GM19468 (cell line): ENCODE measurements at regions not wholly inside any gene's neighbourhood (a gene's known extent, or its start where the extent isn't known, plus 50 kb on each side); places are given as distances from the start of the nearest gene placed in this dataset.
"Not testable (repeated sequence)": the region's sequence is repeated elsewhere in the genome, so short reads cannot be mapped to it uniquely, and the experiment has no call there.

Source experiments
- ATAC-seq: cut with Tn5 transposase; IDR thresholded peaks from one replicate; pipeline ENCODE4 v1.9.1; 2021; ENCODE audit warnings: mild to moderate bottlenecking, moderate library complexity, moderate number of reproducible peaks; ENCODE audit not compliant: unreplicated experiment; ENCODE audit errors: extremely low read depth

DNA sequence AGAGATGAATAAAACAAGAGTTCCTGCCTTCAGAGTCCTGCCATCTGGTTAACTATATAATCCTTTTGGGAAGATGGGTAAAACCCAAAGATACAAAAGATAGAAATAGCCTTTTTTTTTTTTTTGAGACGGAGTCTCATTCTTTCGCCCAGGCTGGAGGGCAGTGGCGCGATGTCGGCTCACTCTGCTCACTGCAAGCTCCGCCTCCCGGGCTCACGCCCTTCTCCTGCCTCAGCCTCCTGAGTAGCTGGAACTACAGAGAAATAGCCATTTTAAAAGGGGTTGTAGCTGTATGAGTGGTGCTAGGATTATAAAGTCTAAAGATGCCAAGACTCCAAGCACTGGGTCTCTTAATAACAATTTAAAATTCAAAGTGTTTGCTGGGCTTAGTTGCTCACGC, 97.2 kb downstream of the KDR start:
- no peak for ATAC-seq

- no peak for ATAC-seq
Observed at GRCh38 chr4:55027596-55027995, 97.8 kb downstream of the KDR start.

DNA sequence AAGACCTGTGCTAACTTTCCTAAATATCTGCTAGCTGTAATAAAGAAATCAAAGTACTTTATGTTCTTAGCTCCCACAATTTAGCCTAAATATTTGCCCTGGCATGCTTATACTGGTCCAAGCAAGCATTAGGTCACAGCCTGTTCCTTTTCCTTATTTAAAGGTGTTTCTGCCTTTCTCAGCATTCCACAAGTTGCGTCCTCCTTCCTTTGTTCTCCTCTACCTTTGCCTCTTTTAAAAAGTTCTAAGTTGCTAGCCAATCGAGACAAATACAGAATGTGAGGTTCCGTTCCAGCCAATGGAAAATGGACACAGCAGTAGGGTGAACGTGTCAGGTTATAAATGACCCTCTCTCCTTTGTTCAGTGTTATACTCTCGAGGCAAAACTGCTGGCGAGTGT, 99.9 kb downstream of the KDR start:
- ATAC-seq = not testable (repeated sequence)

- no peak for ATAC-seq
Observed at GRCh38 chr4:55023030-55023429, 102.4 kb downstream of the KDR start.

GRCh38 chr4:55021214-55021613, 104.2 kb downstream of the KDR start:
- no peak for ATAC-seq

DNA sequence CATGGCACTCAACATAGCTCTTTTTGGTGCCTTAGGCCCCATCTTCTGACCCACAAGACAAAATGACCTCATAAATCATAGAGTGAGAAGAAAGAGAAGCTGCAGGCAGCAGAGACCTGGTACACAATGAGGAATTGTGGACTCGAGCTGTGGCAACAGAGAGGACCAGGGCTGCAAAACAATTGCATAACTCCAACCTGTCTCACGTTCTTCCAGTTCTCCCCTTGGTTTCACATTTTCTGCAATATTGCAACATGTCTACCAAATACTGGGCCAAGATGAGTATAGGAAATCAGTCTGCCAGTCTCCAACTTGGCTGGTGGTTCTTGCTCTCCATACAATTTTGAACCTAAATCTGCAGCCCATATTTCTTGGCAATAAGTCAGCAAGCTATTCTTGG, 105.3 kb downstream of the KDR start:
- no peak for ATAC-seq

DNA sequence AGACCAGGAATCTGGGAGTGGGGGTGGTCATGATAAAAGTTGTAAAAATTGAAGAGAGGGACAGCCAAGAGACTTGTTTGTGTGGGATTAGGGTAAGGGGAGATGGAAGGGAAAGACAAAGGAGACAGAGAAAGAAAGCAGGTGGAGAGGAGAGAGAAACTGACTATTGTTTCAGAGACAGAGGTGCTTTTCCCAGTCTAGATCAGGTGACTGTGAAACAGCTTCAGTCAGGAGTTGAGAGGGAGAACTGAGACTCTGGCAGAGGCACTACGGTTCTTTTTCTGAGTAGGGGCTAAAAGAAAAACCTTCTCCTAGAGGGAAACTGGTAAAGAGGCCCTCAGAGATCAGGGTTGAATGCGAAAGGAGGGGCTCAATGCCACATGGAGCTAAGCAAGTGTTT, 106.4 kb downstream of the KDR start:
- no peak for ATAC-seq

DNA sequence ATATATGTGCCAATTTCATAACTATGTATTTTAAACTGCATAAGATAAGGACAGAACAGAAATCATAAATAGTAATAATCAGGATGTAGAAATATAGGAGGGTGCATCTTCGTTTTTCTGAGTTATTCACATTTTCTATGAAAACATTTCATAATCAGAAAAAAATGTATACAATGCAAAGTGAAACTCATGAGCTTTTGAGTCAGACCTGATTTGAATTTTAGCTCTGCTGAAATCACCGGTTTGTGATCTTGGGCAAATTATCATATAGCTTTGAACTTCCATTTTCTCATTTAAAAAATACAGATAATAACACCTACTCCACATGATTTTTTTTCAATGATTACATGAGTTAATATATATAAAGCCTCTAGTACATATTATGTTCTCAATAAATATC, 106.9 kb downstream of the KDR start:
- ATAC-seq = no peak

- no peak for ATAC-seq
Observed at GRCh38 chr4:55017406-55017805, 108.0 kb downstream of the KDR start.

DNA sequence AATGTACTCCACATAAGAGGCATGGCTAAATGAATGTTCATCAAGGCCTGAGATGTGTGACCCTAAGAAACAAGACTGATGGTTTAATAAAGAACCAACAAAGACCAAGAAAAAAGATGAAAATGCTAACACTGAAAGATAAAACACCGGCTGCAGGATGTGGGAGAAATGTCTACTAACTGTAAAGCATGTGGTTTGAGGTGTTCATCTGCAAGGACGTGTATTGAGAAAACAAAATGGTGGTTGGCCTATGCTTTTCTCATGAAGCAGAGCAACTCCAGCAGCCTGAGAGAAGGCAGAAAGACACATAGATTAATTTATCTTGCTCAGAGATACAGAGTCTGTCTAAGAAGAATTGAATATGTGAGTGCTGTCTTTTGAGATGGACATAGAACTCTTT, 109.3 kb downstream of the KDR start:
- no peak for ATAC-seq

DNA sequence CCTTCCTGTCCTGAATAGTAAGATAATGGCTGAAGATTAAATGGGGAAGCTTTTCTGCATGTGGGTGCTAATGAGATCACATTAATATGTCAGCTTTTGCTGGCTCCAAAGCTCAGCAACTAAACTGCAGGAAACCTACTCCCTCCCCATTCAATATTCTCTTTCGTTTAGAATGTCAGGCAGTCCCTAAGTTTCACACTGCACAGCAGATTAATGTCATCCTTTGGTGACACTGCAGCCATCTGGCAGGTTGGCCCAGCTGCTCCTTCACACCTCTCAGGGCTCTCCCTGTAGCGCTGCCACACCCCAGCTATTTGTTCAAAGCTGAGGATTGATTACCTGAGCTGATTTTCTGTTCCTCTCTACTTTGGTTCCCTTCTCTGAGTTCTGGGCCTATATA, 110.5 kb downstream of the KDR start:
- no peak for ATAC-seq

- ATAC-seq = no peak
Observed at GRCh38 chr4:55013431-55013955, 111.9 kb downstream of the KDR start.

DNA sequence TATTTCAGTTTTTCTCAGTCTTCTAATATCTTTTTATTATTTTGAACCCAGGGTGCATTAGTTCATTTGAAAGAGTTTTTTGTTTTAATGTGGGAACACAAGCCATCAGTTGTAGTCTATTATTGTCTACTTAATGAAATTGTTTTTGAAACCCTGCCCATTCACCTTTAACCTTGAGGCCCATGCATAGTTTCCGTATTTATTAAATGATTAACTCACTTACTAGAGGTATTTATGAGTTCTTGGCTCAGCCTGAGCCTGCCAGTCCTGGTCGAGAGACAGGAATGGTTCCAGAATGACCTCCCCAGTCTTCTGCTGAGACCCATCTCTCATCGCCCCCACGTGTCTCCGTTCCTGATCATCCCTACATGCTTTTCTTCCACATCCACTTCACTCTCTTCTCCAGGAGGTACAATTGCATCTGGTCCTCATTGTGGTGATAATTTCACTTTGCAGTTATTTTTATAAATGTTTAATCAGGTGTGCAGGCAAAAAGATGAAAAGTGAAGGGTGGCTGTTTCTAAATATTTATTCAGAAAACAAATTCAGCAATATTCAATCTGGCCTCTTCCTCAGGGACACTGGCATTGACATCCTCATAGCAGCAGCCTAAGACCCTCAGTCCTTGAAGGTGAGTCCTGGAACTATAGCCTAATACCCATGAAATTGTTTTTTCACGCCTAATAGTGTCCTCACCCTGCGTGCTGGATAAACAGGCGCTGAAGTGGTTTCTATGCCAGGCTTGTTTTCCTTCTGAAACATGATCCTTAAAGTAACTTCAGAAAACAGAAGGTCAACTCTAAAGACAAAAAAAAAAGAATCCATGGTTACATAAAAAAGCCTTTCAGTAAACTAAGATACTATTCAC, 112.8 kb downstream of the KDR start:
- no peak for ATAC-seq

DNA sequence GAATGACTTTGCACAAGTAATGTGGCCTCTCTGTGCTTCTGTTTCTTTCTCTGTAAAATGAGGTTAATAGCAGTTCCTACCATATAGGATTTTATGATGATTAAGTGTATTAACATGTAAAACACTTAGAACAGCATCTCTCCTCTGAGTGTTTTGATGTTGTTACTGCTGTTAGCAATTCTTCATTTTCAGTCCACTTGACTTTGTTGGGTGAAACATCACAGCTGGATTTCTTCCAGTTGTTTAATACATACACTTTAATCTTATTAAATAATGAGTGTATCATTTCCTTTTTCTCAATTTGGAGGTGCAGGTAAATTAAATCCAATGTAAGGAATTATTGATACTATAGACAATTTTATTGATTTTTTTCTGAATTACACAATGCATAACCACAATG, 113.6 kb downstream of the KDR start:
- ATAC-seq = no peak

DNA sequence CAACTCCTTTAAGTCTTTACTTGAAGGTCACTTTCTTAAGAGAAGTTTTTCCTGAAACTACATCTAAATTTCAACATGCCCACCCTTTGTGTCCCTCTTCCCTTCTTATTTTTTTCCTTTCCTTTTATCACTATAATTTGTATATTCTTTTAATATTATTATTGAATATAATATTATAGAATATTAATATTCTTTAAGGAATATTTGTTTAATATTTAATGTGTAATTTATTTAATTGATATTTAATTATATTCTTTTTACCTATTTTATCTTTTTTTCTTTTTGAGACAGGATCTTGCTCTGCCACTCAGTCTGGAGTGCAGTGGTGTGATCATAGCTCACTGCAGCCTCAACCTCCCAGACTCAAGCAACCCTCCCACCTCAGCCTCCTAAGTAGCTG, 114.8 kb downstream of the KDR start:
- ATAC-seq = no peak

- ATAC-seq = no peak
Observed at GRCh38 chr4:55008166-55009056, 117.0 kb downstream of the KDR start.

- ATAC-seq = no peak
Observed at GRCh38 chr4:55005910-55006309, 119.5 kb downstream of the KDR start.

DNA sequence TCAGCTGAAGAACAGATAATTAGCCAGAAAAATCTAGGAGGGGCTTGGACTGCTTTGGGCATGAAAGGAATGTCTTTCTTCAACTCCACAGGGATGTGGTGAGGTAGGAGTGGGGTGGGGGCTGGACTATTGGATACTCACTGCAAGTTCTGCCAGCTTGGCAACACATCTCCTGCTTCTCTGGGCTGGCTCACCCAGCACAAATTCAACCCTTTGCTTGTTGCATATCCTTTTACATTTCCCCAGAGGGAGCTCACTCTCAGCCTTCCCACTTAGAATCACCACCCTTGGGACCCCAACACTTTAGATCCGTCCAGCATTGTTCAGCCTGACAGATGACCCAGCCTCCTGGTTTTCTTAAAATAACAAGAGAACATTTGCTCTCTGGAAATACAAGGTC, 120.6 kb downstream of the KDR start:
- ATAC-seq = no peak

DNA sequence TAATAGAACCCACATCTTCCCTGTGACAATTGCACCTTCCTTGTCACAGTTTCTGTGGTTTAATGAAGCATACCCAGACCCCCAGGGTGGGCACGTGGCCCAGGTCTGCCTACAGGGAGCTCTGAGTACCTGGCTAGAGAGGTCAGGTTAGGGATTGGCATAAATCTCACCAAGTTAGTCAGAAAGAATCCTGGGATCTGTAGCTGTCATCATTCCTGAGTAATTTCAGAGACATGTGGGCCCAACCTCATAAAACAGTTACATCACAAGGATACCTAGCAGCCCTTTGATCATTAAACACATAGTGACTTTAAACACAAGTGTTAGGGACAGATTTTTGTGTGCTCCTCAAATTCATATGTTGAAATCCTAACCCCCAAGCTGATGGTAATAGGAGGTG, 123.0 kb downstream of the KDR start:
- no peak for ATAC-seq

DNA sequence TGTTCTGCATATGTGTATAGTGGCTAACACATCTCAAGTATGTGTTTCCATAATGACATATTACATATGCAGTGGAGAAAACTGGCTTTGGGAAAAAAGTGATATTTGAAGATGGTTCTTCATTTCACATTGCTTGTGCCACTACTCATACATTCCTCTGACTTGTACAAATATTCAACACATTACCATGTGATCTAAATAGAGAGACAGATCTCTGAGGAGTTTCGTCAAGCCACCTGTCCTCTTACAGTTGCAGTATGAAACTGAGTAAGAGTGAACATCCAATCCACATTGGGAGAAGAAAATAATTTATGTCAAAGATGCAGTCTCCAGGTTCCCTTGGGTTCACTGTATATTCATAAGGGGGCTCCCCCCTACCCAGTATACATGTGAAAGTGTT, 123.9 kb downstream of the KDR start:
- no peak for ATAC-seq

DNA sequence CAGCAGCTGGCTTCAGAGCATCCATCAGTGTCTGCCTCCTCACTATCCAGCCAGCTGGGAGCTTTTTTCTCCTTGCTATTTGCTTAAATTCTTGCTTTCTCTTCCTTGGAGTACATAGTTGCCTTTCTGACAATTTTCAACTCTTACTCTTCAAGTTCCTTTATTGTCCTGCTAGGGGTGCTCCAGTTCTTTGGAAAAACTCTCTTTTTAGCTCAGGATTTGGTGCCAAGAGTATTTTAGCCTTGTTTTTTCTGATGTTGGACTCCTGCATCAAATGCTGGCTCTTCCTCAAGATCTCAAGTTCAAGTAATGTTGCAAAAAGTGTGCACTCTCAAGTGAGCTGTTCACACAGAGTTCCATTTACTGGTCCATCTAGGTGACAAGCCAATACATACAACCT, 126.4 kb downstream of the KDR start:
- ATAC-seq = no peak
